ENCODE measurements at regions not wholly inside any gene's neighbourhood (a gene's known extent, or its start where the extent isn't known, plus 50 kb on each side); places are given as distances from the start of the nearest gene placed in this dataset.

DNA sequence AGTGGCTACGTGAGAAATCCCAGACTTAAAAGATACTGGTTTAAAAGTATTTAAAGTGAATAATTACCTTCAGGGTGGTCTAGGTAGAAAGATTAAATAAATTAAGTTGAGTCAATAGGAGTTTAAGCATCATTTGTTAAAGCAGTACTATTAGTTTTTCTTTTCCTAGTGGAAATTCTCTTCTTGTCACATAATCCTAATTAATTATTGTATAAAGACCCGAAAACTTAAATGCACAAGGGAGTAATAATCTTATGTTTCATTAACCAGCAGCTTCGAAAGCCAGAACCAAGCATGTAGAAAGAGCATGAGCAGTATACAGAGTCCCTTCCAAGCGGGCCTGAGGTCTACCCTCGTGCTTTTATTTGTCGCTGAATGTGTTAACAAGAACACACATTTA is 90.2 kb upstream of the SKOR2 start:
- TF ChIP-seq, protein P1, sequence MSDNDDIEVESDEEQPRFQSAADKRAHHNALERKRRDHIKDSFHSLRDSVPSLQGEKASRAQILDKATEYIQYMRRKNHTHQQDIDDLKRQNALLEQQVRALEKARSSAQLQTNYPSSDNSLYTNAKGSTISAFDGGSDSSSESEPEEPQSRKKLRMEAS (IDR thresholded peaks at IDR 0.05), result no peak
- TF ChIP-seq YY1 (IDR thresholded peaks at IDR 0.05; ENCODE audit: low read depth) (no peak), TEAD4 (IDR thresholded peaks at IDR 0.05) (no peak), EP300 (IDR thresholded peaks at IDR 0.05; ENCODE audit: borderline replicate concordance) (no peak), NFIC (IDR thresholded peaks at IDR 0.05) (no peak), FOXM1 (IDR thresholded peaks at IDR 0.05; ENCODE audit: borderline replicate concordance, low read depth) (no peak), RAD21 (IDR thresholded peaks at IDR 0.05; ENCODE audit: low read depth) (no peak), TCF12 (IDR thresholded peaks at IDR 0.05; ENCODE audit: low read depth) (no peak), REST (IDR thresholded peaks at IDR 0.05; ENCODE audit: low read depth) (no peak), ZBTB7A (IDR thresholded peaks at IDR 0.05; ENCODE audit: low read depth) (no peak), EGR1 (IDR thresholded peaks at IDR 0.05) (no peak), CEBPB (IDR thresholded peaks at IDR 0.05) (no peak), CREB1 (IDR thresholded peaks at IDR 0.05; ENCODE audit: low read depth) (no peak), TAF1 (IDR thresholded peaks at IDR 0.05; ENCODE audit: low read depth) (no peak)
- TF ChIP-seq, protein P2, sequence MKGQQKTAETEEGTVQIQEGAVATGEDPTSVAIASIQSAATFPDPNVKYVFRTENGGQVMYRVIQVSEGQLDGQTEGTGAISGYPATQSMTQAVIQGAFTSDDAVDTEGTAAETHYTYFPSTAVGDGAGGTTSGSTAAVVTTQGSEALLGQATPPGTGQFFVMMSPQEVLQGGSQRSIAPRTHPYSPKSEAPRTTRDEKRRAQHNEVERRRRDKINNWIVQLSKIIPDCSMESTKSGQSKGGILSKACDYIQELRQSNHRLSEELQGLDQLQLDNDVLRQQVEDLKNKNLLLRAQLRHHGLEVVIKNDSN (IDR thresholded peaks at IDR 0.05), result no peak

DNA sequence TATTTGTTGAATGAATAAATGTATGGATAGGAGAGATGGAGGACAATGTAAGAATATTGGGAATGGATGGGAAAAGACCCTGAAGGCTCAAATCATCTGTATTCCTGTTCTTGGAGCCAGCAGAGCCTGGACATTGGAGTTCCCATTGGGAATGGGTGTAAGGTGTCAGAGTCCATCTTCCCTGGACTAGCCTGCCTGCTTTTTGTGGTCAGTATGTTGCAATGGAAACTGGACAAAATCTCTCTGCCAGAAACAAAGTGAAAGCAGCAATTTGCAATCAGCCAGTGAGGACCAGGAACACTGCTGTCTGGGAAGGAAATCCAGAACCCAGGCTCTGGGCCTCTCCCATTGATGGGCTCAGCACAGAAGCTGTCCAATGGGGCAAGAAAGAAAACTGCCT is 83.5 kb upstream of the SKOR2 start:
- TF ChIP-seq ZBTB7A (IDR thresholded peaks at IDR 0.05; ENCODE audit: low read depth) (no peak), RAD21 (IDR thresholded peaks at IDR 0.05; ENCODE audit: low read depth) (no peak)

- TF ChIP-seq RAD21 (IDR thresholded peaks at IDR 0.05; ENCODE audit: low read depth) (no peak), CEBPB (IDR thresholded peaks at IDR 0.05) (no peak), EGR1 (IDR thresholded peaks at IDR 0.05) (no peak), TAF1 (IDR thresholded peaks at IDR 0.05; ENCODE audit: low read depth) (no peak), NFIC (IDR thresholded peaks at IDR 0.05) (no peak), EP300 (IDR thresholded peaks at IDR 0.05; ENCODE audit: borderline replicate concordance) (no peak), YY1 (IDR thresholded peaks at IDR 0.05; ENCODE audit: low read depth) (no peak), ZBTB7A (IDR thresholded peaks at IDR 0.05; ENCODE audit: low read depth) (no peak), TEAD4 (IDR thresholded peaks at IDR 0.05) (no peak)
- TF ChIP-seq, protein P1 (IDR thresholded peaks at IDR 0.05), result no peak
- TF ChIP-seq, protein P2 (IDR thresholded peaks at IDR 0.05), result no peak
Observed at GRCh38 chr18:47333926-47334635, 82.6 kb upstream of the SKOR2 start.

- TF ChIP-seq RAD21 (IDR thresholded peaks at IDR 0.05; ENCODE audit: low read depth) (no peak), ZBTB7A (IDR thresholded peaks at IDR 0.05; ENCODE audit: low read depth) (no peak), CEBPB (IDR thresholded peaks at IDR 0.05) (no peak)
- TF ChIP-seq, protein P1 (IDR thresholded peaks at IDR 0.05), result no peak
Observed at GRCh38 chr18:47331641-47332040, 80.2 kb upstream of the SKOR2 start.

GRCh38 chr18:47331026-47331425 is 79.6 kb upstream of the SKOR2 start:
- TF ChIP-seq TAF1 (IDR thresholded peaks at IDR 0.05; ENCODE audit: low read depth), result no peak
- no peak for TF ChIP-seq REST (IDR thresholded peaks at IDR 0.05; ENCODE audit: low read depth)
- no peak for TF ChIP-seq TEAD4 (IDR thresholded peaks at IDR 0.05)

DNA sequence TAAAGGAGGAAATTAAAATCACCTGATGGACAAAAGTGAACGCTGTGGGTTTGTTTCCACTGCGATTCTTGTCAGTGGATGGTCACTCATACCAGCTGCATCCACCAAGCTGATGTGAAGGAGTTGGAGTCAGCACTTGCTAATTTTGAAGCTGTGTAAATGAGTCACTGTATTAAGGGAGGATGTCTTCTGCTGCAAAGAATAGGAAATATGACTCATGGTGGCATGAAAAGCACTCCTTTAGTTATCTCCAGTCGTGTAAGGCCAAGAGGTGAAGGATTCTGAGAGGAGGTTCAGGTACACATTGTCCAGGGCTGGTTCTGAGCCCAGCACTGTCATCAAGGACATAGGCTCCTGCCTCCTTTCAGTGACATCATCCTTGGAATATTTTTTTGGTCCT is 71.7 kb upstream of the SKOR2 start:
- TF ChIP-seq, protein P2 (IDR thresholded peaks at IDR 0.05), result no peak
- TF ChIP-seq EGR1 (IDR thresholded peaks at IDR 0.05), result no peak
- TF ChIP-seq TCF12 (IDR thresholded peaks at IDR 0.05; ENCODE audit: low read depth), result no peak
- TF ChIP-seq TEAD4 (IDR thresholded peaks at IDR 0.05), result no peak
- no peak for TF ChIP-seq YY1 (IDR thresholded peaks at IDR 0.05; ENCODE audit: low read depth)
- TF ChIP-seq CREB1 (IDR thresholded peaks at IDR 0.05; ENCODE audit: low read depth), result no peak
- TF ChIP-seq REST (IDR thresholded peaks at IDR 0.05; ENCODE audit: low read depth), result no peak
- no peak for TF ChIP-seq CEBPB (IDR thresholded peaks at IDR 0.05)
- no peak for TF ChIP-seq ZBTB7A (IDR thresholded peaks at IDR 0.05; ENCODE audit: low read depth)
- no peak for TF ChIP-seq EP300 (IDR thresholded peaks at IDR 0.05; ENCODE audit: borderline replicate concordance)
- TF ChIP-seq, protein P1 (IDR thresholded peaks at IDR 0.05), result no peak
- no peak for TF ChIP-seq NFIC (IDR thresholded peaks at IDR 0.05)
- TF ChIP-seq RAD21 (IDR thresholded peaks at IDR 0.05; ENCODE audit: low read depth), result no peak
- no peak for TF ChIP-seq FOXM1 (IDR thresholded peaks at IDR 0.05; ENCODE audit: borderline replicate concordance, low read depth)
- TF ChIP-seq TAF1 (IDR thresholded peaks at IDR 0.05; ENCODE audit: low read depth), result no peak
